HG03520 (cell line): ENCODE measurements at regions not wholly inside any gene's neighbourhood (a gene's known extent, or its start where the extent isn't known, plus 50 kb on each side); places are given as distances from the start of the nearest gene placed in this dataset.
"Not testable (repeated sequence)": the region's sequence is repeated elsewhere in the genome, so short reads cannot be mapped to it uniquely, and the experiment has no call there.

Experiments
- ATAC-seq: cut with Tn5 transposase; IDR thresholded peaks from one replicate; pipeline ENCODE4 v1.9.1; 2021; ENCODE audit warnings: mild to moderate bottlenecking, moderate library complexity; ENCODE audit not compliant: unreplicated experiment

DNA sequence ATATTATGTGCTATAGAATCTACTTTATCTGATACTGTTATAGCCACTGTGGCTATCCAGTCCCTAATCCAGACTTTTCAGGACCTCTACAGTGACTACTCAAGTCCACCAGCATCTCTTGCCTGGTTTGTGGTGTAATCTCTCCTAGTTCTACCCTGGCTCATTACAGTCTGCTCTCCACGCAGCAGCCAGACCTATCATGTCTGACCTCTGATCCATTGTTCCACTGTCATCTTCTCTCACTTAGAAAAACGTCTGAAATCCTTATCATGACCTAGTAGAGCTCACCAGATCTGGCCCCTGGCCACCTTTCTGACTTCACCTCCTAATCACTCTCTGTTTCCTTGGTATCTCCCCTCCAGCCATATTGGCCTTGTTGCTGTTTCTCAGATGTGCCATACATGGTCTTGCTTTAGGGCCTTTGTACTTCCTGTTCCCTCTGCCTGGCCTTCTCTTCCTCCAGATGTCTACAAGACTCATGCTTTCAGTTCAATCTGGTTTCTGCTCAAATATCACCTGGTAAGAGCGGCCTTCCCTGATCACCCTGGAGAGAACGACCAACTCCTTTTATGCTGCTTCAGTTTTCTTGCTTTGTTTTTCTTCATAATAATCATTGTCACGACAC lies 475.5 kb downstream of the AACS start:
- no peak for ATAC-seq

DNA sequence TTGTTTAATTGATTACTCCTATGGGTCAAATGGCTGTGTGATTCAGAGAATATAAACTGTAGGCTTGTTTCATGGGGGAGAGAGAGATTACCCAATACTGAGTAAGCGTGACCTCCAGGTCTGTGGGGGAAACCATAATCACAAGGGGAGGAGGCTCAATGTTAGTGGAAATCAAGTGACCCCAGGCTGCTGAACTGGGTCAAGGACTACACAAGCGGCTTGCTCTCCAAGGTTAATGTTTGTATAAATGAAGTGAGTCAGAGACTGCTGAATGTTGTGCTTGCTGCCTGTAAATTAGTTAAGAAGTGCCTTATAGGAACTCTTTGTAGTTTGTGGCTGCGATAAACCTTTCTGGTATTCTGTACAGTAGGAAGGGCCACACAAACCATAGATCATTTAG lies 479.7 kb downstream of the AACS start:
- no peak for ATAC-seq

DNA sequence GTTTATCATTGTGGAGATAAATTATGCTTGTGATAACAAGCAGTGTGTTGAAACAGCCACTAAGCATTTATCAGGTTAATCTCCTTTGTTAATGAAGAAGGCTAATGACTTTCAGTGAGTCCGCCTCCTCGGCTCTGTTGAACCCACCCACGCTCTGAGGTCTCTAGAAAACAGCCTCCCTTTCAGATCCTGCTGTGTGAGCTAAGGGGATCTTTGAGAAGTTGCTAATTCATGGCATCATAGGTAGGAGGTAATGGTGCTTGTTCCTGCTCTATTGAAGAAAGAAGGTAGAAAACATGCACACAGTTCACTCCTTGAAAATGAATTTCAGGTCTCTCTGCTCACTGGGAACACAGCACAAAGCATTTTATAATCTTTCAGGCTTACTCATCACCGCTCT lies 483.9 kb downstream of the AACS start:
- no peak for ATAC-seq

DNA sequence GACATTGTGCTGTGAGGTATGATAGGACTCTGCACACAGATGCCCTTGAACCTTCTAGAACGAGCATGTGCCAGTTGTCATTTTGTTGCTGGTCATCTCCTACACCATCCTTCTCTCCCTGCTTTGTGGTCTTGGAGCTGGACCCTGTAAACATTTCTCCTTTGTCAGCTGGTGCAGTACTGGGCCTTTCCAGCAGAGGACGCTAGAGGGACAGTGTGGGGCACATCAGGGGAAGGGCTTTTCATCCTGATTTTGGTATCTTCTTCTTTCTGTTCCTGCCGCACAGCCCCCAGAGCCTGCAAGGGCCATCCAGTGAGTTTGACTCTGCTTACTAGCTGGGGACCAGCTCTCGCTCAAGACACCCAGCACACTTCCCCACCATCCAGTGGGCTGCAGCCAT lies 484.6 kb downstream of the AACS start:
- ATAC-seq, result no peak

DNA sequence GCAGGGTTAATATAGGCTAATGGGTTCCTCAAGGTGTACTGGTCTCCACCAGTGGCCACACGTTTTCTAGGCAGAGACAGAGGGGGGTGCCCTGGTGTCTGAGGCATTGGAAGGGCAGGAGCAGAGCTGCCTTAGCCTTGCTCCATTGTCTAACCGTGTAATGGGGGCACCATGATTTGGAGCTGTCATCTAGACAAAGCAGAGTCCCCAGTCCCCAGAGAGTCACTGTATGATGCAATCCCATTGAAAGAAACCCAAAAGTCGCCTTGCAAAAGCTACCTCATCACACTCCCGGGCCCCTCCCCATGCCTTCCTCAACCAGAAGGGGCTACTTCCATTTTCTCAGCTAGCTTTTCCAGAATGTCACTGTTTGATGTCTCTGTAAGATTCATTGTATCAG lies 487.1 kb downstream of the AACS start:
- ATAC-seq, result no peak

DNA sequence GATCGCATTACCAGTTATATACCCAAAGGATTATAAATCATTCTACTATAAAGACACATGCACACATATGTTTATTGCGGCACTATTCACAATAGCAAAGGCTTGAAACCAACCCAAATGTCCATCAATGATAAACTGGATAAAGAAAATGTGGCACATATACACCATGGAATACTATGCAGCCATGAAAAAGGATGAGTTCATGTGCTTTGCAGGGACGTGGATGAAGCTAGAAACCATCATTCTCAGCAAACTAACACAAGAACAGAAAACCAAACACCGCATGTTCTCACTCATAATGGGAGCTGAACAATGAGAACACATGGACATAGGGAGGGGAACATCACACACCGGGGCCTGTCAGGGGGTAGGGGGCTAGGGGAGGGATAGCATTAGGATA lies 495.8 kb downstream of the AACS start:
- not testable (repeated sequence) for ATAC-seq

DNA sequence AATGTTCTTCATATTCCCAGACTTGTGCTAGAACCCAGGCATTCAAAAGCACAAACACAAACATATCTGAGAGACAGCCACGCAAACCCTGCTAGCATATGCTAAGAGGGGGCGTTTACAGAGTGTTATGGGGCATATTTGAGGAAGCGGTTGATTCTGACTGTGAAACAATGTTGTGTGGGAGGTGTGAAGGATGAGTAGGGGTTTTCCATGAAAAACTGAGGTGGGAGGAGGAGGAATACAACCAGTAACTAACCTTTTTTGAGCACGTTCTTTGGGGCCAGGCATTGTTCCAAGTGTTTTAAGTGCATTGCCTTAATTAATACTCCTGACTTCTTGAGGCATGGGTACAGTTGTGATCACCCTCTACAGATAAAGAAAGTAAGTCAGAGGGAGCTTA lies 499.5 kb downstream of the AACS start:
- no peak for ATAC-seq

DNA sequence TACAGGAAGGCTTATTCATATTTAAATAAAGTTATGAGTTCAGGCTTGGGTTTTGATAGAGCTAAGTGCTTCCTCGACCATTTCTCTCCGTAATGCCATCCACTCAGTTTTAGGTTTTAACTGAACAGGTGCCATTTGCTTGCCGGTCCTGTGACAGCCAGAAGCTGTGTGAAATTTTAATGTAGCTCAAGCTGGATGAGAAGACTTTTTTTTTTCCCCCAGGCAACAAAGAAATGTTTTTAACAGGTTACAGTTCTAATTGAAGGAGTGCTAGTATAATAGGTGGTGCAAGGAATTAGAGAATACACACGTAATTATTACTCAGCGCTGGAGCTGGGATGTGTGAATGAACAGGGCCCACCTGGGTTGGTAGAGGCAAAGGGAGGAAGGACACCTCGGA lies 502.3 kb downstream of the AACS start:
- ATAC-seq, result no peak

DNA sequence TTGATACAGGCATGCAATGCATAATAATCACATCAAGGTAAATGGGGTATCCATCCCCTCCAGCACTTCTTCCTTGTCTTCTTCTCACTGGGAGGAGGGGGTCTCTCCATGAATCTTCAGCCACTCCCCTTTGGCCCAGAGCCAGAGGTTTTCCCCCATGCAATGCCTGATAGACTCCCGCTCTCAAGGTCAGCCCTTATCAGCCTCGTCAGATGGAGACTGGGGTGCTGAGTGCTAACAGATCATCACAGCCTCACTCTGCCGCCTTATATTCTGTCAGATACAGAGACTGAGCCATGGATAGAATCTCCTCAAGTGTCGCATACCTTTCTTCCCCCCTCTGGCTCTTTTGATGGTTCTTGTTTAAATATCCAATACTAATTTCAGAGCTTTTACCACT lies 503.1 kb downstream of the AACS start:
- no peak for ATAC-seq

DNA sequence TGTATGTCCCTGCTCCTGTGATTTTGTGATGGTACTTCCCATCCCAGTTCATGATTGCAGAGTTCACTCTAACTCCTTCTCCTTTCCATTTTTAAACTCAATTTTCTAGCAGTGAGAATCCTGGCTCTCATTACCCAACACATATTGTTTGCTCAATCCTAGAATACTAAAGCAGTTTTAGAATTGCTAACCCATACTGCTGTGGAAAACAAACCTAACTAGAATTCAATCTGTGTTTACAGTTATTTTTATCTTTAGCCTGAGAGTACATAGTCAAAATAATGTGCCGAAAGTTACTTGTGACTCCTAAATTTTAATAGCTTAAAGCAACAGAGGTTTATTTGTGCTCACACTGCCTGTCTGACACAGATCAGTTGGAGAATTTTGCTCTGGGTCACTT lies 508.0 kb downstream of the AACS start:
- no peak for ATAC-seq

DNA sequence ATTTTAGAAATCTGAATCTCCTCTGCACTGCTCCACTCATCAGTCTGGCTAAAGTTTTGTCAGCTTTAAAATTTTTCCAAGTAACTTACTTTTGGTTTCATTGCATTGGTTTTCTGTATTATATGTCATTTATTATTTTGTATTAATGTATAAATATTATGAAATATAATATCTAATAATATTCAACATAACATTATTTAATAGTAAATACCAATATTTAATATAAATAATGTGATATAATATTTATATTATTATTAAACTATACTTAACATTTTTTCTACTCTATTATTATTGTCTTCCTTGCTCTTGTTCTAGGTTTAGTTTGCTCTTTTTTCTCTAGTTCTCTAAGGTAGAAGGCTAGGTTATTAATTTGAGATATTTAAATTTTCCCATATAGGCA lies 512.1 kb downstream of the AACS start:
- ATAC-seq, result no peak

DNA sequence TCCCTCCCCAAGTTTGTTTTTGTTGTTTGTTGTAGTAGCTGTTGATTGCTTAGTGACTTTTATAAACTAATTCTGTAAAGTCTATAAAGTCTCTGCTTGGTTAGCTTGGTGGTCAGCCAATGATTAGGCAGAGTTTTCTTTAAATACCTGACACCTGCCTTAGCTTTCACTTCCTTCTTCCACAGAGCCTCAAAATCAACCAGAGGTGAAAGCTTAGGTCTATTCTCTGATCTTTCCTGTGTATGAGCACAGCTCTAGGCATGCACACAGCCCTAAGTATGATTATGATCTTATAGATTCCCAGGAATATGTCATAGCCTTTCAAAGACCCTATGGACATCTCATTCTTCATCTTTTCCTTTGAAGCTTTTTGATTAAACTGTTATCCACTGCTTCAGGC lies 514.7 kb downstream of the AACS start:
- no peak for ATAC-seq

DNA sequence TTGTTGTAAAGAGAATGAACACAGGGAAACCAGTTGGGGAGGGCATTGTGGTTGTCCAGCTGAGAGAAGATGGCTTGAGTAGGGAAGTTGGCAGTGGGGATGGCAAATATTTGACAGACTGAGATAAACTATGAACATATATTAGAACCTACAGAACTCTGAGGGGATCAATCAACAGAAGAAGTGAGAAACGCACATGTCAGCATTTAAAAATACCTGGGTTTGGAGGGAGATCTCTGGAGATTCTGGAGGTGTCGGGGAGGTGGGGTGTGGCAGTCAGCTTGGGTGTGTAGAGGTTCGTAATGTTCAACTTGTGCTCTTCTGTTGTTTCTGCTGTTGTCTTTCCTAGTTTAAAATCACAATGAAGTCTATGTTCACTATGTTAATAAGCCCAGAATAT lies 517.8 kb downstream of the AACS start:
- ATAC-seq, result no peak

DNA sequence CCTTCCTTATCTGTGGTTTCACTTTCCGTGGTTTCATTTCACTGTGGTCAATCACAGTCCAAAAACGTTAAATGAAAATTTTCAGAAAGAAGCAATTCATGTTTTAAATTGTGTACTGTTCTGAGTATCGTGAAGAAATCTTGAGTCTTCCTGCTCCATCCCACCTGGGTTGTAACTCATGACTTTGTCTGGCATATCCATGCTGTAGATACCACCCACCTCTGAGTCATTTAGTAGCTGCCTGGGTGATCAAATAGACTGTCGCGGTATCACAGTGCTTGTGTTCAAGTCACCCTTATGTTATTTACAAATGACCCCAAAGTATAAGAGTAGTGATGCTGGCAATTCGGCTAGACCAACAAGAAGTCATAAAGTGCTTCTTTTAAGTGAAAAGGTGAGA lies 521.2 kb downstream of the AACS start:
- no peak for ATAC-seq

DNA sequence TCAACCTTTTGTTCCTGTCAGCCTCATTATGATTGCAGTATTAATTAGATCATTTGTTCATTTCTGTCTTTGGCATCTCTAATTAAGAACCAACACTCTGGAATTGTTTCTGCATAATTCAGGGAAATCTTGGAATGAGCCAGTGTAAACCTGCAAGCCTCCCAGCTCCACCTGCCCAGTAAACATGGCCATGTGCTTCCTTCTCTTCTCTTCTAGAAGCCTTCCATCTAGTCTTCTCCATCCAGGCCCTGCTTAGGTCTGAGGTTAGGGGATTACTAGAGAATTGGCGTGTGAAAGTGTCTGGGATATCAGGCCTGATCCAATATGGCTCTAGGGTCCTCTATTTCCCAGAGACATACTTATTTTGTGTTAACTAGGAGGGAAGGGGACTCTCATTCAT lies 528.0 kb downstream of the AACS start:
- no peak for ATAC-seq

DNA sequence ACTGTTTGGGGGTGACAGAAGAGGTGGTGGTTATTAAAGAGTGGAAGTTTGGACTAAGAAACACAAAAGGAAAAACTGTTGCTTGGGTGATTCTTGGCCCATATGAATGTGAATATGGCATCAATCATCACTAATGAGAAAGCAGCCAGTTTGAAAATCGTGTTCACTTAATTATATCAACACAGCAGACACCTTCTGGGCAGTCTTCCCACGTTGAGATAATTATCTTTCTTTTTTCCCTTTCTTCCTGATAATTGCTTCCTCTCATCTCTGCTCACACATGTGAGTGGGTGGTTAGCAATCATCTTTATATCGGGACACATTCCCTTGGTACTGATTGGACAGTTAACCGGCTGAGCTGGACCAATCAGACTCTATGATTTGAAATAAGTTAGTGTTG lies 539.7 kb downstream of the AACS start:
- ATAC-seq, result no peak

DNA sequence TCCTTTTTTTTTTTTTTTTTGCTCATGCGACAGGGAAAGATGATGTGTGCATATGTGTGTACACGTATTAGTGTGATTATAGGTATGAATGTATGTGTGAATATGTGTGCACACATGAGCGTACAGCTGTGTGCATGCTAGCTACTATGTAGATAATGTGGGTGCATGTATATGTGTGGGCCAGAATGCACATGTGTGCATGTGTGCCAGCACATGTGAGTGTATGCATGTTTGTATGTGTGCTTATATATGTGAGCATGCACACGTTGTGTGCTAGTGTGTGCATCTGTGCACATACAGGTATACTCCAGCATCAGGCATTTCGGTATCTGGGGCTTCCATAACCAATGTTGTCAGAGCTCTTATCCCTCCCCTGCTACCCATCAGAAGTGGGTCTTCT lies 541.1 kb downstream of the AACS start:
- ATAC-seq, result no peak

DNA sequence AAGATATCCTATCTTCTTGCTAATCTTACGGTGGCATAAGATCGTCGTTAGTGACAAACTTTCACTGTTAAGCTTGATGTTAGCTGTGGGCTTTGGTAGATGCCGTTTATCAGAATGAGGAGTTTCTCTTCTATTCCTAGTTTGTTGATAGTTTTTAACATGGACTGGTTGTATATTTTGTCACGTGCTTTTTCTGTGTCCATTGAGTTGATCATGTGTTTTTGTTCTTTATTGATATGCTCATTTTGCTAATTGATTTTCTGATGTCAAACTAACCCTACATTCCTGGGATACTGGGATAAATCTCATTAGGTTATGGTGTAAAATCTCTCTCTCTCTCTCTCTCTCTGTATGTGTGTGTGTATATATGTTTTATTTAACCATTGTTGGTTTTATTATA lies 545.1 kb downstream of the AACS start:
- no peak for ATAC-seq

DNA sequence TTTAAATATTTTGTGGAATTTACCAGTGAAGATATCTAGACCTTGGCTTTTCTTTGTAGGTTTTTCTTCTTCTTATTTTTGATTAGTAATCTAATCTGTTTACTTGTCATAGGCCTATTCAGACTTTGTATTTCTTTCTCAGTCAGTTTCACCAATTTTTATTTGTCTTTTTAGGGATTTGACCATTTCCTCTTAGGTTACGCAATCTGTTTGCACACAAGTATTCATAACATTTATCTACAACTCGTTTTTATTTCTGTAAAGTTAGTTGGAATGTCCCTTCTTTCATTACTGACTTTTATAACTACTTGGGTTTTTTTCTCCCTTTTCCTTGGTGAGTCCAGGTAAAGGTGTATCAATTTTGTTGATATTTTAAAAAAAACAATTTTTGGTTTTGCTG lies 545.7 kb downstream of the AACS start:
- no peak for ATAC-seq

DNA sequence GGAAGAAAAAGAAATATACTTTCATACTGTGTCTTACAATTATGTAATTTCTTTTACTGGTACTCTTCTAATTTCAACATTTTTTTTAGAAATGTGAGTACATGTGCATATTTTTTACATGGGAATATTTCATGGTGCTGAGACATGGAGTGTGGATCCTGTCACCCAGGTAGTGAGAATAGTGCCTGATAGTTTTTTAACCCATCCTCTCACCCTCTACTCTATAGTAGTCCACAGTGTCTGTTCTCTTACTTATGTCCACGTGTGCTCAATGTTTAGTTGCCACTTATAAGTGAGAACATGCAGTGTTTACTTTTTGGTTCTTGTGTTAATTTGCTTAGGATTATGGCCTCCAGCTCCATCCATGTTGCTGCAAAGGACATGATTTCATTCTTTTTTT lies 548.8 kb downstream of the AACS start:
- no peak for ATAC-seq

DNA sequence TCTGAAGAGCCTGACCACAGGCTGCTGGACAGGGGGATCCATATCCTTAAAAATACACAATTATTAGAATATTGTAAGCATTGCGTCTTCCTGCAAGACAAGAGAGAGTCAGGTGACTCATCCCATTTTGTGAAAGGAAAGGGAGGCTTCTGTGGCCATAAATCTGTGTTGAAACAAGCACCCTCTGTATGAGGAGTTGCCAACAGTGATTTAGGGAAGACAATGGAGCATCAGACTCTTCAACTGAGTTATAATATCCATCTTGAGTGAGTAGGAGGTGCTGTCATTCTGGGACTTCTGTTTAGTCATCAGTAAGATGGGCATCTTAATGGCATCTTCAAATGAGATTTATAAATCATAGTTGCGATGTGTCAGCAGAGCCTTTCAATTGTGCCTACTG lies 554.5 kb downstream of the AACS start:
- no peak for ATAC-seq

DNA sequence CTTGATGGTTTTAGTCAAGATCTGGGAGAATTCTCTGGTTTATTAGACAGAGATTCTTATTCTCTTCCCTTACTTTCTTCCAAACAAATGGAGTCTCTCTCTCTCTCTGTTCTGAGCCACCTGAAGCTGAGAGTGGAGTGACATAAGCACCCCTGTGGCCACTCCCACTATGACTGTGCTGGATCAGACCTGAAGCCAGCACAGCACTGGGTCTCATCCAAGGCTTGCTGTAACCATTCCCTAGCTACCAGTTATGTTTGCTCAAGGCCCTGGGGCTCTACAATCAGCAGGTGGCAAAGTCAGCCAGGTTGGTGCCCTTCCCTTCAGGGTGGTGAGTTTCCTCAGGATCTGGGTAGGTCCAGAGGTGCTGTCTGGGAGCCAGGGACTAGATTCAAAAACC lies 568.5 kb downstream of the AACS start:
- no peak for ATAC-seq

DNA sequence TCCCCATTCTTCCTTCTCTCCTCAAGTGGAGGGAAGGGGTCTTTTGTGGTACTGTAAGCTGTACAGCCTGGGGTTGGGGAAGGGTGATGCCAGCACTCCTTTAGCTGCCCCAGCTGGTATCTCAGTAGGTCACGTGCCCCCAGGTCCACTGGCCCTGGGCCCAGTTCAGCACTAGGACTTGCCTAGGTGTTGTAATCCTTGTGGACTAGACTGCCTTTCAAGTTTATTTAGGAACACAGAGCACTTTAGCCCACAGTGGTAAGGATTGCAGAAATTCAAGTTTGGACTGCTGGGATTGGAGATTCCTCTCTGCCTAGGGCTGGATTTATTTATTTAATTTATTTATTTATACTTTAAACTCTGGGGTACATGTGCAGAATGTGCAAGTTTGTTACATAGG lies 569.6 kb downstream of the AACS start:
- ATAC-seq, result no peak

DNA sequence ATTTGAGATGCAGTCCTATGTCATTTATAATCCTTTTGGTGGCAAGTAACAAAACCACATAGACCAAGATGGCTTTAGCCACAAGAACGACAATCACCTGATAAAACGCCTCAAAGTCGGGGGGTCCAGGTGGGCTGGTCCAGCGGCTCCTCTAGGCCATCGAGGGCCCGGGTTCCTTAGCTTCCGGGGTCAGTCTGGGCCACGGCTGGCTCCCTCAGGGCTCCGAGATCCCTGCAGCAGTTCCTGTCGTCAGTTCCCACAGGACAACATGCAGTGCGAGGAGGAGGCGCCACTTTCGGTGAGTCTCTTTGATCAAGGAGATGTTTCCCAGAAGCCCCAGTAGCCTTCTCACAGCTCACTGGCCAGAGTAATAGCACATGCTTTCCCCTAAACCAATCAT lies 574.6 kb downstream of the AACS start:
- no peak for ATAC-seq
